Transverse colon (tissue), 4 donors: ENCODE measurements at regions not wholly inside any gene's neighbourhood (a gene's known extent, or its start where the extent isn't known, plus 50 kb on each side); places are given as distances from the start of the nearest gene placed in this dataset.

Experiments used
- DNase-seq: peaks from one replicate; pipeline ENCODE4 v3.0.0-alpha.2; 2019
- H3K27ac ChIP-seq, 4 donors: fragments of 200-600 bp; sonication (generic); 2 replicates each; pipeline ENCODE4 v1.5.1; 2016 to 2018; ENCODE audit warnings: inconsistent platforms in 4 of 4
- H3K27me3 ChIP-seq: fragments of 200-600 bp; sonication (generic); 2 replicates; pipeline ENCODE4 v1.5.1; 2017; ENCODE audit warnings: inconsistent platforms
- H3K36me3 ChIP-seq, 4 donors: fragments of 200-600 bp; sonication (generic); 2 replicates each; pipeline ENCODE4 v1.5.1; 2017 to 2019; ENCODE audit warnings: inconsistent platforms in 4 of 4
- H3K4me1 ChIP-seq, 4 donors: fragments of 200-600 bp; sonication (generic); 2 replicates each; pipeline ENCODE4 v1.5.1; 2017 to 2020; ENCODE audit warnings: inconsistent platforms in 4 of 4
- H3K4me3 ChIP-seq, 4 donors: fragments of 200-600 bp; sonication (generic); 1 replicate in 1 of 4; 2 replicates in 3 of 4; pipeline versions ENCODE4 v1.5.1 to v1.6.1; 2017 to 2019; ENCODE audit warnings: inconsistent platforms in 4 of 4
- H3K9me3 ChIP-seq, 2 donors: fragments of 200-600 bp; sonication (generic); 2 replicates each; pipeline ENCODE4 v1.5.1; 2017 to 2019; ENCODE audit warnings: inconsistent platforms in 2 of 2
- EP300 ChIP-seq: sonication (generic); formaldehyde crosslinking; IDR thresholded peaks from one replicate; pipeline ENCODE4 v1.6.1; 2017; ENCODE audit warnings: antibody characterized with exemption, low read depth
- POLR2A ChIP-seq: fragments of 450-650 bp; IDR thresholded peaks from one replicate; pipeline ENCODE4 v1.6.1; 2016; ENCODE audit warnings: antibody characterized with exemption, mild to moderate bottlenecking, moderate library complexity
- POLR2AphosphoS5 ChIP-seq, 3 donors: sonication (generic); formaldehyde crosslinking; IDR thresholded peaks; one replicate each; pipeline ENCODE4 v1.6.1; 2016; ENCODE audit warnings: antibody characterized with exemption in 3 of 3
- WGBS, 2 donors: methylation state at CpG; one replicate each; pipeline ENCODE4 v1.1.5; 2018; ENCODE audit warnings: low coverage in 1 of 2; 5-methylcytosine and 5-hydroxymethylcytosine counted together
- in situ Hi-C, 4 donors: fragments of 200-750 bp; cut with MboI; loops; one replicate each; pipeline versions ENCODE4 v1.15.0 to v1.15.1; 2017; ENCODE audit warnings: low sequenced_read_pairs in 3 of 4, low pct_ligation_motif_present in 1 of 4, low pct_unique_long_range_greater_than_20kb in 1 of 4
- intact Hi-C: fragments of 100-400 bp; cut with DNase I; formaldehyde crosslinking; loops from one replicate; pipeline ENCODE4 v1.15.1; 2023; ENCODE audit warnings: low total_unique reads
- TF ChIP-seq, protein P1 (sequence below), 5 experiments: fragments of 200-600 bp in 3 of 5; fragments of 450-650 bp in 2 of 5; sonication (generic) in 3 of 5; IDR thresholded peaks; 1 replicate in 2 of 5; 2 replicates in 3 of 5; pipeline ENCODE4 v1.5.1; 2016 to 2017; ENCODE audit warnings: antibody characterized with exemption in 5 of 5, inconsistent platforms in 3 of 5, mild to moderate bottlenecking in 2 of 5, moderate library complexity in 1 of 5

DNA sequence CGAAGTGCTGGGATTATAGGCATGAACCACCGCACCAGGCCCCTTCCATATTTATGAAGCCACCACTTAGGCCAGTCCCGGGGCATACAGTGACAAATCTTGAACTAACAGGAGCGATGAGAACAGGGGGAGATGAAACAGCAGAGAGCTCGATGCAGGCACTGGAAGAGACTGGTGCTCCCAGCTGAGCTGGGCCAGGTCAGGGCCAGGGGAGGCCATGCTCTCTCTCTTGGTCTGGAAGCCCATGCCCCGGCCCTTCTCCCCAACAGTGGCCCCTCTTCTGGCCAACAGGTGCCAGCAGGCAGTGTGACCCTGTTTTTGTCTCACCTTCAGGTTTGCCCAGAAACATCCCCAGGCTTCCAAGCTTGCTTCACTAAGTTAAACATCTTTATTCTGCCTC lies 269.9 kb upstream of the C1orf174 start:
- no peak for TF ChIP-seq POLR2A
- H3K9me3 ChIP-seq: no peaks in the 10 kb centered on the region
- H3K4me1 ChIP-seq: no peaks in the 10 kb centered on the region
- no peak overlapping the region for H3K4me3 ChIP-seq
- no peak overlapping the region for H3K27ac ChIP-seq
- peaks cover 10% of the 10 kb centered on the region for H3K27me3 ChIP-seq
- 40 to 93% methylated on average over 1 to 6 of the region's 6 CpGs for WGBS, 2 donors
- no peaks in the 10 kb centered on the region for H3K36me3 ChIP-seq
- DNase-seq: no peak
- intact Hi-C loops: no loop called here
- in situ Hi-C loops: no loop called here

DNA sequence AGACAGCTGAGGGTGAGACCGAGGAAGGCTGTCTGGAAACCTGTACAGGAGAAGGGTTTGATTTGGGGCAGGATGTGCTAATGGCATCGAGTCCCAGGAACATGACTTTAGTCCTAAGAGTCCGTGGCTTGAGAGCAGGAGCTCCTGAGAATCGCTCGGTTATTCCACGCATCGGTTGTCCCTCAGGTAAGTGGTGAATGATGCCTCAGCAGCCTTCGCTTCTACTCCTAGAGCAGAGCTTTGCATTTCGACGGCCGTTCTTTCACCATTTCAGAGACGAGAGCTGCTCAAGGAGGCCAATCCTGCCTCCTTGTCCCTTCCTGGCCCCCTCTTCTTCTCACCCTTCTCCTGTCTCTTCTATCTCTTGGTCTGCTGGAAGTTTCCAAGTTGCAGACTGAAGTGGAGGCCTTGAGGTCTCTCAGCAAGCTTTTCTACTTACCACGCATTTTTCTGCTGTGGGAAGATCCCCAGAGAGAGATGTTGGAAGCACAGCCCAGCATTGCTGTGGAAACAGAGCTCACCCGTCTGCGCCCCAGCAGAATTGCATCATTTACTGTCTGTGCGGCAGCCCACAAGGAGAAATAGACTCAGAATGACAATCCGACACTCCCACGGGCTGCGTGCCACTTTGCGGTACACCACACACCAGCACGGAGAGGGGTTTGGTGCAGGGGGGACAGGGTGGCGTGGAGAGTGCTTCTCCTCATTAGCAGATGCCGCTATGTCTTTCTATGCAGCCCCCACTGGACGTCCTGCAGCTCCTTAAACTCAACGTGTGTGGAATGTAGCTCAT lies 270.7 kb upstream of the C1orf174 start:
- WGBS, 2 donors: 85 to 91% methylated on average over 5 to 25 of the region's 25 CpGs
- intact Hi-C loops: no loop called here

DNA sequence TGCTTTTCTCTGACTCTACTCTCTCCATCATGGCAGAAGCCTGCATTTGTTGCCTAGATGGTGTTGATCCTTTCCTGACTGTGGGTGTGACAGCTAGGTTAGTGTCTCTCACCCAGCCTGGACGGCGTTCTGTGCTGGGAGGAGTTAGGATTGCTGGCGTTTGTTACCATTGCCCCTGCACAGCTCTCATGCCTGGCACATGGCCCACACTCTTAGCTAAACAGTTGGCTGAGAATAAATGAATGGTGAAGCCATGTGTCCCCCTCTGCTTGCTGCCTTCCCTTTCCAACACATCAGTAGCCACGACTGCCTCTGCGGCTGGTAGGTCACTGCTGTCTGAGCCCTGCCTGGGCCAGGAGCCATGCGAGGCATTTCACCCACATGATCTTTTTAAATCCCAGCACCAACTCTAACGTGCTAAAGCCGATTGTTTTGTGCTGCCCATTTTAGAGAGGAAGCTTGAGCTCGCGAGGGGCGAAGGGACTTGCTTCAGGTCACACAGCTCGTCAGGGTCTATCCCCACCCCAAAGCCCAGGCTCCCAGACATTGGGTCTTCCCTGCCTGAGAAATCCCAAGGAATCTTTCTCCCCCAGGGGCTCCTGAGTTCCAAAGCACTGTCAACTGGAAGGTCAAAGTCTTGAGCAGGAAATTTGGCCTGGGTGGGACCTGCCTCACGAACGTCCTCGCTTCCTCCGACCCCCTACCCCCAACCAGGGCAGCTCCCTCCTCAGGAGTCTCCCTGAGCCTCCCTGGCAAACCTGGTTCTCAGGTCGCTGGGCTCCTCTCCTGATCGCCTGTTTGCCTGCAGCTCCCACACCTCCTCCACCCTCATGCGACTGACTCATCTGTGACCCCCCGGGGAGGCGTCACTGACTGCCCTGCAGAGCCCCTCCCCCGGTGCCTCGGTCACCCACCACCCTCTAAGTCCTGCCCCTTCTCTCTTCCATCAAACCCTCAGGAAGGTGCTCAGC lies 271.7 kb upstream of the C1orf174 start:
- H3K4me3 ChIP-seq: no peak overlapping the region
- no peaks in the 10 kb centered on the region for H3K36me3 ChIP-seq
- 20 to 50% methylated on average over 1 to 23 of the region's 23 CpGs for WGBS, 2 donors
- H3K27ac ChIP-seq: no peak overlapping the region
- in situ Hi-C loops: no loop called here
- H3K4me1 ChIP-seq: no peaks in the 10 kb centered on the region
- no peak for TF ChIP-seq POLR2A
- TF ChIP-seq POLR2AphosphoS5 (IDR thresholded peaks at IDR 0.05): no peak
- TF ChIP-seq EP300: no peak
- TF ChIP-seq, protein P1, sequence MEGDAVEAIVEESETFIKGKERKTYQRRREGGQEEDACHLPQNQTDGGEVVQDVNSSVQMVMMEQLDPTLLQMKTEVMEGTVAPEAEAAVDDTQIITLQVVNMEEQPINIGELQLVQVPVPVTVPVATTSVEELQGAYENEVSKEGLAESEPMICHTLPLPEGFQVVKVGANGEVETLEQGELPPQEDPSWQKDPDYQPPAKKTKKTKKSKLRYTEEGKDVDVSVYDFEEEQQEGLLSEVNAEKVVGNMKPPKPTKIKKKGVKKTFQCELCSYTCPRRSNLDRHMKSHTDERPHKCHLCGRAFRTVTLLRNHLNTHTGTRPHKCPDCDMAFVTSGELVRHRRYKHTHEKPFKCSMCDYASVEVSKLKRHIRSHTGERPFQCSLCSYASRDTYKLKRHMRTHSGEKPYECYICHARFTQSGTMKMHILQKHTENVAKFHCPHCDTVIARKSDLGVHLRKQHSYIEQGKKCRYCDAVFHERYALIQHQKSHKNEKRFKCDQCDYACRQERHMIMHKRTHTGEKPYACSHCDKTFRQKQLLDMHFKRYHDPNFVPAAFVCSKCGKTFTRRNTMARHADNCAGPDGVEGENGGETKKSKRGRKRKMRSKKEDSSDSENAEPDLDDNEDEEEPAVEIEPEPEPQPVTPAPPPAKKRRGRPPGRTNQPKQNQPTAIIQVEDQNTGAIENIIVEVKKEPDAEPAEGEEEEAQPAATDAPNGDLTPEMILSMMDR (IDR thresholded peaks at IDR 0.05): no peak
- no peak for DNase-seq
- intact Hi-C loops: no loop called here
- H3K27me3 ChIP-seq: peaks cover 6% of the 10 kb centered on the region
- no peaks in the 10 kb centered on the region for H3K9me3 ChIP-seq

More for the DNA sequence above, 270.7 kb upstream of the C1orf174 start:
- Histone ChIP-seq H3K27me3 (peaks cover 10% of the 10 kb centered on the region), H3K9me3 (no peaks in the 10 kb centered on the region), H3K27ac (no peak overlapping the region), H3K4me1 (no peaks in the 10 kb centered on the region), H3K36me3 (no peaks in the 10 kb centered on the region), H3K4me3 (no peak overlapping the region)
- in situ Hi-C loops: no loop called here
- no peak for TF ChIP-seq POLR2AphosphoS5 (IDR thresholded peaks at IDR 0.05)
- TF ChIP-seq, protein P1 (IDR thresholded peaks at IDR 0.05): no peak
- no peak for TF ChIP-seq POLR2A
- no peak for TF ChIP-seq EP300
- no peak for DNase-seq

DNA sequence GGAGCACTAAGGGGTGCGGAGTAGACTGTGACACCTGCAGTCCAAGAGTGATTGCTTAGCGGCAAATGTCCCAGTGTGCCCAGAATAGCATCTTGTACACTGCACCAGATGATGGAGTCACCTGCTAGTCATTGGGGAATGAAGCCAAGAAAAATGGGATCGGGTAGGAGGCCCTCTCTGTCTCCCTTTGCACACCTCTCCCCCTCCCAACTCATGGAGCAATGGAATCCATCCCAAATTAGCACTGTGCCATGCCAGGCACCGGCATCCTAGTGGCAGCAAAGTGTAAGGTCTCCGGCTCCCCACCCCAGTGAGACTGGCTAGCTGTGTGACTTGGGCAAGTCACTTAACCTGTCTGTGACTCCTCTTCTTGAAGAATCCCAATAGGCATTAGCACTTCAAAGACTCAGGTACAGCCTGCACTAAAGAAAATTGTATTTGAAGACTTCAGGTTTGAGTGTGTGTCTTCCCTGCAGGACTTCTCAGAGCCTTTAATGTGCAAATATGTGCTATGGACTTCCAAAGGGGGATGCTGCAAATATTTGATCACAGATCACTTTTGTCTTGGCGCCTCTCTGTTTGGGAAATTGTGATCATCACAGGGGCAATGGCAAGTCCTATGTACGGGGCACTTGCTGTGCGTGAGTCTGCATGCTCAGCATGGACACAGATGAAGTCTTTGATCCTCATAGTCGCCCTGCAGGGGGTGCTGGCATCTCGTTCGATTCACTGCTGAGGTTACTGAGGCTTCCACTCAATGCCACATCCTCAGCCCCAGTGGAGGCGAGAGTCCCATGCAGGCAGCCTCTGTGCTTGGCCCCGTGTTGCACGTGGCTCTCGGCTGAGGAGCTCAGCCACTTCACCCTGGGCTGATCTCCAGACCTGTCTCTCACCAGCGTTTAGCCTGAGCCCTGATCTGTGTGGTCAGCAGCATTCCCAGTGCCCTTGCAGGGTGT lies 272.9 kb upstream of the C1orf174 start:
- Histone ChIP-seq H3K27ac (no peak overlapping the region), H3K27me3 (no peaks in the 10 kb centered on the region), H3K4me1 (no peaks in the 10 kb centered on the region), H3K36me3 (no peaks in the 10 kb centered on the region), H3K4me3 (no peak overlapping the region), H3K9me3 (no peaks in the 10 kb centered on the region)
- no peak for DNase-seq
- in situ Hi-C loops (no loop called here), intact Hi-C loops (no loop called here)
- TF ChIP-seq EP300 (no peak), POLR2A (no peak), POLR2AphosphoS5 (IDR thresholded peaks at IDR 0.05) (no peak)
- TF ChIP-seq, protein P1 (IDR thresholded peaks at IDR 0.05): no peak
- WGBS, 2 donors: 46 to 69% methylated on average over 3 to 15 of the region's 16 CpGs
